ENCODE measurements at regions not wholly inside any gene's neighbourhood (a gene's known extent, or its start where the extent isn't known, plus 50 kb on each side); places are given as distances from the start of the nearest gene placed in this dataset.

DNA sequence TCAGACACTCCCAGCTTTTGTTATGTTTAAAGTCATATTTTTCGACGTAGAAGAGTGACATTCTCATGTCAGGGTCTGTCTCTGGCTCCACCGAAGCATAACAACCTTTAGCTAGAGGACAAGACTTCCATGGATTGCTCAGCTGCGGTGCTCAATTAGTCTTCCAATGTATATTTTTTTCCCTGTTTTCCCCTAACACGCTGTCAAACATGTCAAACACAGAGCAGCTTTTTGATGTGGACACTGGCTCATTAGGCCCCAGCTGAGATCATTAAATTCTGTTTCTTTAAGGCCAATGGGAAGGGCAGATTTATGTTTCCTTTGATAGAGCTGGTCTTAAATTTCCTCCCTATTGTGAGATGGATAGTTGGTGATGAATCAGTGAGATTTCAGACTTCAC, 525.4 kb downstream of the PIK3C3 start (continued):
- TF ChIP-seq FOXS1 (CRISPR knock-in tag; IDR thresholded peaks at IDR 0.05): no peak
- TF ChIP-seq RAD21 (conservative IDR thresholded peaks at IDR 0.05 in 1 of 2, IDR thresholded peaks at IDR 0.05 in 1 of 2): no peak
- no peak for TF ChIP-seq RNF2 (IDR thresholded peaks at IDR 0.05; ENCODE audit: borderline replicate concordance, low read depth)
- no peak for TF ChIP-seq ESRRA (IDR thresholded peaks at IDR 0.05; ENCODE audit: borderline replicate concordance, low read length)
- no peak for TF ChIP-seq EHMT2 (IDR thresholded peaks at IDR 0.05; ENCODE audit: low read depth)
- TF ChIP-seq, protein P1, sequence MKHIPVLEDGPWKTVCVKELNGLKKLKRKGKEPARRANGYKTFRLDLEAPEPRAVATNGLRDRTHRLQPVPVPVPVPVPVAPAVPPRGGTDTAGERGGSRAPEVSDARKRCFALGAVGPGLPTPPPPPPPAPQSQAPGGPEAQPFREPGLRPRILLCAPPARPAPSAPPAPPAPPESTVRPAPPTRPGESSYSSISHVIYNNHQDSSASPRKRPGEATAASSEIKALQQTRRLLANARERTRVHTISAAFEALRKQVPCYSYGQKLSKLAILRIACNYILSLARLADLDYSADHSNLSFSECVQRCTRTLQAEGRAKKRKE (CRISPR knock-in tag; IDR thresholded peaks at IDR 0.05; ENCODE audit: low read depth): no peak

DNA sequence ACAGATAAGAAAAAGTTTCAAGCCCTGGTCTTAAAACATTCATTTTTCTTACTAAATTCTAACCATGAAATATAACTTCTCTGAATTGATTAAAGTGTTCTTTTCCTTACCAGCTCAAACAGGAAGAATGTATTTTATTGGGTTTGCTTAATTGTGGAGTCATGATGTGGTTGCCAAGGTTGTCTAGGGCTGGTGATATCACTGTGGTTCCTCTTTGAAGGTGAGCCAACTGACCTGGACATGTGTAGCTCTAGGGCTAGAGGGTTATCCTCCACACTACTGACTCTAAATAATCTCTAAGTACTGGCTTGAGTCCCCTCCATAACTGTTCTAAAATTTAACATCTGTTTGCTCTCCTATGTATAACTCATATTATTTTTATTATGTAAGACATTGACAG, 529.6 kb downstream of the PIK3C3 start:
- H3K4me3 ChIP-seq: no peak overlapping the region
- CTCF ChIA-PET: no interaction called here
- no peak for FAIRE-seq
- TF ChIP-seq HDAC2 (IDR thresholded peaks at IDR 0.05) (no peak), SMC3 (IDR thresholded peaks at IDR 0.05) (no peak), POLR2A (IDR thresholded peaks at IDR 0.05; ENCODE audit: low read length) (no peak)
- no peak for ATAC-seq
- no peak for DNase-seq (ENCODE audit: low read depth in 1 of 2, low spot score in 1 of 2)
- no peak overlapping the region for H3K27ac ChIP-seq
- H3K4me1 ChIP-seq: no peaks in the 10 kb centered on the region
- no peaks in the 10 kb centered on the region for H3K9me3 ChIP-seq
- H3K4me2 ChIP-seq: no peak overlapping the region
- POLR2A ChIA-PET: no interaction called here

DNA sequence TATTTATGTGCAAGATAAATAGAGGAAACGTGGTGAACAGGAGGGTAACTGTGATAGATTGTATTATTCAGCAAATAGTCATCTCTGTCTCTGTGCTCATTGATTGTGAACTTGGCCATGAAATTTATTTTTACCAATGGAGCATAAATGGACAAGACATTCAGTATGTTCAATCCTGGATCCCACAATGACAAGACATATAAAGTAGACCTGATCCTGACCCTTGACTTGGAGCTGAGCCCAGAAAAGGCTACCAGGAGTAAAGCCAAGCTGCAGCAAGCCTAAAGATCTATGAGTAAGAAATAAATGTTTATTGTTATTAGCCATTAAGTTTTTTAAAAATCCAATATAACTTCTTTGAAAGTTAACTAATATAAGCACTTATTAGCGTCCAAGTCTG, 531.2 kb downstream of the PIK3C3 start:
- POLR2A ChIA-PET: no interaction called here
- FAIRE-seq (no peak), DNase-seq (ENCODE audit: low read depth in 1 of 2, low spot score in 1 of 2) (no peak), ATAC-seq (no peak)
- TF ChIP-seq KDM1A (IDR thresholded peaks at IDR 0.05; ENCODE audit: low read depth): no peak
- no peak for TF ChIP-seq HOXA7 (CRISPR knock-in tag; IDR thresholded peaks at IDR 0.05)
- TF ChIP-seq FOXS1 (CRISPR knock-in tag; IDR thresholded peaks at IDR 0.05): no peak
- no peak for TF ChIP-seq RFX5 (IDR thresholded peaks at IDR 0.05)
- no peak for TF ChIP-seq PHF8 (IDR thresholded peaks at IDR 0.05; ENCODE audit: borderline replicate concordance, low read depth)
- TF ChIP-seq, protein P2, sequence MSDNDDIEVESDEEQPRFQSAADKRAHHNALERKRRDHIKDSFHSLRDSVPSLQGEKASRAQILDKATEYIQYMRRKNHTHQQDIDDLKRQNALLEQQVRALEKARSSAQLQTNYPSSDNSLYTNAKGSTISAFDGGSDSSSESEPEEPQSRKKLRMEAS (IDR thresholded peaks at IDR 0.05): no peak
- TF ChIP-seq, protein P3, sequence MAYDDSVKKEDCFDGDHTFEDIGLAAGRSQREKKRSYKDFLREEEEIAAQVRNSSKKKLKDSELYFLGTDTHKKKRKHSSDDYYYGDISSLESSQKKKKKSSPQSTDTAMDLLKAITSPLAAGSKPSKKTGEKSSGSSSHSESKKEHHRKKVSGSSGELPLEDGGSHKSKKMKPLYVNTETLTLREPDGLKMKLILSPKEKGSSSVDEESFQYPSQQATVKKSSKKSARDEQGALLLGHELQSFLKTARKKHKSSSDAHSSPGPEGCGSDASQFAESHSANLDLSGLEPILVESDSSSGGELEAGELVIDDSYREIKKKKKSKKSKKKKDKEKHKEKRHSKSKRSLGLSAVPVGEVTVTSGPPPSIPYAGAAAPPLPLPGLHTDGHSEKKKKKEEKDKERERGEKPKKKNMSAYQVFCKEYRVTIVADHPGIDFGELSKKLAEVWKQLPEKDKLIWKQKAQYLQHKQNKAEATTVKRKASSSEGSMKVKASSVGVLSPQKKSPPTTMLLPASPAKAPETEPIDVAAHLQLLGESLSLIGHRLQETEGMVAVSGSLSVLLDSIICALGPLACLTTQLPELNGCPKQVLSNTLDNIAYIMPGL (CRISPR knock-in tag; IDR thresholded peaks at IDR 0.05; ENCODE audit: borderline replicate concordance): no peak
- no peak for TF ChIP-seq CBX2 (IDR thresholded peaks at IDR 0.05; ENCODE audit: borderline replicate concordance, low read depth)
- no peak for TF ChIP-seq GATA3 (IDR thresholded peaks at IDR 0.05; ENCODE audit: borderline replicate concordance)
- TF ChIP-seq EHF (CRISPR knock-in tag; IDR thresholded peaks at IDR 0.05): no peak
- Histone ChIP-seq H3K4me2 (no peak overlapping the region), H3K9me3 (no peaks in the 10 kb centered on the region), H3K4me3 (no peak overlapping the region), H3K27ac (no peak overlapping the region), H3K4me1 (no peaks in the 10 kb centered on the region)
- CTCF ChIA-PET: no interaction called here
- 0% methylated on average over 2 of the region's 2 CpGs for WGBS (ENCODE audit: missing lambda C conversion rate)

DNA sequence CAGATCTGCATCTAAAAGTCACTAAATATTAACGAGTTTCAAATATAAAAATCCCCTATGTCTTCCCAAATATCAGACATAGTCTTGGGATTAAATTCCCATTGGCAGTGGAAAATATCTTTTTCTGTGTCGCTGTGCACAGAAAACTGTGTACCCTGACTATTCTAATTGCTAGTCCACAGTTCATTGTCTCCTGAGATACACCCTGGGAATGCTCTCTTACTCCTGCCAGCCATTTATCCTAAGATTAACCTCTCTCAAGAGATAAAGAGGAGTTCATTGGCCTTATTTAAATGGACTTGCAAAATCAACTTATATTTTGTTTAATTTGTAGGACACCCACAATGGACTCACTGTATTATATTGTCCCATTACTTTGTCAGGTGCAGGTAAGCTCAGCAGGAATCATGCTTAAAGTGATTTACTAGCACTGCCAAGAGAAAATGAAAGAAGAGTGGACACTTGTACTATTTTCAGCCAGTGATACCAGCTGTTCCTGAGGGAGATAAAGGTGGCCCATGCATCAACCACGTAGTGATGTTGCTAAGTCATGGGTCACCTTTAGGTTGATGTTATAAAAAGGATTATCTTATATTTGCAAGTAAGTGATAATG, 553.8 kb downstream of the PIK3C3 start:
- 0% methylated on average over 3 of the region's 3 CpGs for WGBS (ENCODE audit: missing lambda C conversion rate)
- CTCF ChIA-PET: no interaction called here
- DNase-seq (ENCODE audit: low read depth in 1 of 2, low spot score in 1 of 2) (no peak), FAIRE-seq (no peak), ATAC-seq (no peak)
- H3K9me3 ChIP-seq: no peaks in the 10 kb centered on the region
- POLR2A ChIA-PET: no interaction called here
- H3K27ac ChIP-seq: no peak overlapping the region
- TF ChIP-seq KDM1A (IDR thresholded peaks at IDR 0.05; ENCODE audit: low read depth) (no peak), EHMT2 (IDR thresholded peaks at IDR 0.05; ENCODE audit: low read depth) (no peak), BHLHE40 (IDR thresholded peaks at IDR 0.05; ENCODE audit: low read depth, low read length) (no peak), JUNB (IDR thresholded peaks at IDR 0.05) (no peak), POLR2A (IDR thresholded peaks at IDR 0.05; ENCODE audit: low read length) (no peak), HDAC2 (IDR thresholded peaks at IDR 0.05) (no peak), ZC3H11A (IDR thresholded peaks at IDR 0.05) (no peak), MYC (IDR thresholded peaks at IDR 0.05; ENCODE audit: borderline replicate concordance, low read length) (no peak), RARB (CRISPR knock-in tag; IDR thresholded peaks at IDR 0.05) (no peak), ZNF302 (CRISPR knock-in tag; IDR thresholded peaks at IDR 0.05) (no peak), NR3C1 (IDR thresholded peaks at IDR 0.05) (no peak), HEYL (CRISPR knock-in tag; IDR thresholded peaks at IDR 0.05) (no peak)
- TF ChIP-seq, protein P4, sequence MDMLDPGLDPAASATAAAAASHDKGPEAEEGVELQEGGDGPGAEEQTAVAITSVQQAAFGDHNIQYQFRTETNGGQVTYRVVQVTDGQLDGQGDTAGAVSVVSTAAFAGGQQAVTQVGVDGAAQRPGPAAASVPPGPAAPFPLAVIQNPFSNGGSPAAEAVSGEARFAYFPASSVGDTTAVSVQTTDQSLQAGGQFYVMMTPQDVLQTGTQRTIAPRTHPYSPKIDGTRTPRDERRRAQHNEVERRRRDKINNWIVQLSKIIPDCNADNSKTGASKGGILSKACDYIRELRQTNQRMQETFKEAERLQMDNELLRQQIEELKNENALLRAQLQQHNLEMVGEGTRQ (IDR thresholded peaks at IDR 0.05): no peak
- TF ChIP-seq, protein P5, sequence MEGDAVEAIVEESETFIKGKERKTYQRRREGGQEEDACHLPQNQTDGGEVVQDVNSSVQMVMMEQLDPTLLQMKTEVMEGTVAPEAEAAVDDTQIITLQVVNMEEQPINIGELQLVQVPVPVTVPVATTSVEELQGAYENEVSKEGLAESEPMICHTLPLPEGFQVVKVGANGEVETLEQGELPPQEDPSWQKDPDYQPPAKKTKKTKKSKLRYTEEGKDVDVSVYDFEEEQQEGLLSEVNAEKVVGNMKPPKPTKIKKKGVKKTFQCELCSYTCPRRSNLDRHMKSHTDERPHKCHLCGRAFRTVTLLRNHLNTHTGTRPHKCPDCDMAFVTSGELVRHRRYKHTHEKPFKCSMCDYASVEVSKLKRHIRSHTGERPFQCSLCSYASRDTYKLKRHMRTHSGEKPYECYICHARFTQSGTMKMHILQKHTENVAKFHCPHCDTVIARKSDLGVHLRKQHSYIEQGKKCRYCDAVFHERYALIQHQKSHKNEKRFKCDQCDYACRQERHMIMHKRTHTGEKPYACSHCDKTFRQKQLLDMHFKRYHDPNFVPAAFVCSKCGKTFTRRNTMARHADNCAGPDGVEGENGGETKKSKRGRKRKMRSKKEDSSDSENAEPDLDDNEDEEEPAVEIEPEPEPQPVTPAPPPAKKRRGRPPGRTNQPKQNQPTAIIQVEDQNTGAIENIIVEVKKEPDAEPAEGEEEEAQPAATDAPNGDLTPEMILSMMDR (IDR thresholded peaks at IDR 0.05): no peak
- H3K4me2 ChIP-seq: no peak overlapping the region
- no peaks in the 10 kb centered on the region for H3K4me1 ChIP-seq
- H3K4me3 ChIP-seq: no peak overlapping the region
